ENCODE measurements at regions not wholly inside any gene's neighbourhood (a gene's known extent, or its start where the extent isn't known, plus 50 kb on each side); places are given as distances from the start of the nearest gene placed in this dataset.

DNA sequence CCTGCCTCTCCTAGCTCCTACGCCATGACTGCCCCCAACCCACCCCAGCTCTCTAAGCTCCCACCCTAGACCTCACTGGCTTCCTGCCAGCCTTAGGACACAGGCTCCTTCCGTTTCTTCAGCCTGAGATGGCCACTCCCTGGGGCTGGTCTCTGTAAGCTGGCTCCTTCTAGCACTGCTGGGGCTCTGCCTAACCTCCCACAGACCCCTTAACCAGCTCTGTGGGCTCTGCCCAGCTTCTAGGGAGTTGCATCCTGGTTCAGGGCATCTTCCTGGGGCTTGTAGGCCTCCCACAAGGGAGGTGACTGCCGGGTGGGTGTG is 478.6 kb upstream of the KLF6 start:
- TF ChIP-seq, protein P1, sequence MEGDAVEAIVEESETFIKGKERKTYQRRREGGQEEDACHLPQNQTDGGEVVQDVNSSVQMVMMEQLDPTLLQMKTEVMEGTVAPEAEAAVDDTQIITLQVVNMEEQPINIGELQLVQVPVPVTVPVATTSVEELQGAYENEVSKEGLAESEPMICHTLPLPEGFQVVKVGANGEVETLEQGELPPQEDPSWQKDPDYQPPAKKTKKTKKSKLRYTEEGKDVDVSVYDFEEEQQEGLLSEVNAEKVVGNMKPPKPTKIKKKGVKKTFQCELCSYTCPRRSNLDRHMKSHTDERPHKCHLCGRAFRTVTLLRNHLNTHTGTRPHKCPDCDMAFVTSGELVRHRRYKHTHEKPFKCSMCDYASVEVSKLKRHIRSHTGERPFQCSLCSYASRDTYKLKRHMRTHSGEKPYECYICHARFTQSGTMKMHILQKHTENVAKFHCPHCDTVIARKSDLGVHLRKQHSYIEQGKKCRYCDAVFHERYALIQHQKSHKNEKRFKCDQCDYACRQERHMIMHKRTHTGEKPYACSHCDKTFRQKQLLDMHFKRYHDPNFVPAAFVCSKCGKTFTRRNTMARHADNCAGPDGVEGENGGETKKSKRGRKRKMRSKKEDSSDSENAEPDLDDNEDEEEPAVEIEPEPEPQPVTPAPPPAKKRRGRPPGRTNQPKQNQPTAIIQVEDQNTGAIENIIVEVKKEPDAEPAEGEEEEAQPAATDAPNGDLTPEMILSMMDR (conservative IDR thresholded peaks at IDR 0.05) = no peak
- no peak for TF ChIP-seq EZH2 (IDR thresholded peaks at IDR 0.05; ENCODE audit: low read depth)
